IMR-90 (cell line): ENCODE measurements at regions not wholly inside any gene's neighbourhood (a gene's known extent, or its start where the extent isn't known, plus 50 kb on each side); places are given as distances from the start of the nearest gene placed in this dataset.

Experiments used
- ATAC-seq: fragments of 200-7000 bp; cut with Tn5 transposase; 2 replicates; pipeline ENCODE4 v1.9.1; 2020; ENCODE audit warnings: low read depth, mild to moderate bottlenecking, moderate library complexity
- BruUV-seq: library from RNA; stranded (reverse); fragments of 400-500 nt; replicated peaks from 2 replicates; lab custom pipeline; 2021; lab: Mats Ljungman, UMichigan
- CTCF ChIA-PET: fragments of 300-600 bp; formaldehyde crosslinking; extraction: SDS; loops from one replicate; lab custom pipeline; 2021; ENCODE audit warnings: antibody characterized with exemption; lab: Yijun Ruan, JAX
- POLR2A ChIA-PET: fragments of 300-600 bp; sonication (Branson Sonifier 250); formaldehyde crosslinking; loops from one replicate; lab custom pipeline; 2022; ENCODE audit warnings: antibody characterized with exemption; ENCODE audit not compliant: unreplicated experiment; lab: Charles Lee
- DNase-seq: peaks from one replicate; pipeline ENCODE4 v3.0.0; 2013
- H2AFZ ChIP-seq: replicated peaks from 2 replicates; pipeline ENCODE3; 2013; ENCODE audit warnings: low read length, mild to moderate bottlenecking; ENCODE audit not compliant: poor library complexity
- H2AK5ac ChIP-seq: 2 replicates; pipeline ENCODE4 v1.6.1; 2013; ENCODE audit warnings: low read depth, low read length, inconsistent platforms
- H2AK9ac ChIP-seq: replicated peaks from 2 replicates; pipeline ENCODE3; 2013; ENCODE audit warnings: mild to moderate bottlenecking, low read depth, low read length, moderate library complexity; ENCODE audit not compliant: poor library complexity
- H2BK120ac ChIP-seq: 2 replicates; pipeline ENCODE4 v1.6.1; 2013; ENCODE audit warnings: low read depth, low read length, inconsistent platforms
- H2BK15ac ChIP-seq: 3 replicates; pipeline ENCODE4 v1.6.1; 2013; ENCODE audit warnings: low read depth, low read length, inconsistent platforms
- H2BK20ac ChIP-seq: 2 replicates; pipeline ENCODE4 v1.6.1; 2013; ENCODE audit warnings: low read depth, mild to moderate bottlenecking, inconsistent platforms, low read length, moderate library complexity
- H2BK5ac ChIP-seq: 2 replicates; pipeline ENCODE4 v1.6.1; 2013; ENCODE audit warnings: mild to moderate bottlenecking, low read depth, low read length, inconsistent platforms; ENCODE audit not compliant: poor library complexity, severe bottlenecking
- H3K14ac ChIP-seq: replicated peaks from 2 replicates; pipeline ENCODE4 v1.6.1; 2013; ENCODE audit warnings: low read depth, low read length, inconsistent platforms
- H3K18ac ChIP-seq: 2 replicates; pipeline ENCODE4 v1.6.1; 2013; ENCODE audit warnings: low read depth, low read length, control low read depth
- H3K23ac ChIP-seq: 2 replicates; pipeline ENCODE4 v1.6.1; 2013; ENCODE audit warnings: low read depth, low read length, inconsistent platforms
- H3K27ac ChIP-seq: 2 replicates; pipeline ENCODE4 v1.5.1; 2013; ENCODE audit warnings: mild to moderate bottlenecking, control low read depth, low read length; ENCODE audit not compliant: insufficient read depth
- H3K27me3 ChIP-seq: 2 replicates; pipeline ENCODE4 v1.6.1; 2013; ENCODE audit warnings: low read length; ENCODE audit not compliant: control insufficient read depth, insufficient read depth
- H3K36me3 ChIP-seq: 2 replicates; pipeline ENCODE4 v1.6.1; 2013; ENCODE audit warnings: low read length, mixed read lengths; ENCODE audit not compliant: control insufficient read depth, insufficient read depth
- H3K4ac ChIP-seq: 2 replicates; pipeline ENCODE4 v1.6.1; 2013; ENCODE audit warnings: low read depth, low read length, inconsistent platforms
- H3K4me1 ChIP-seq: 2 replicates; pipeline ENCODE4 v1.6.1; 2013; ENCODE audit warnings: low read length, mixed read lengths; ENCODE audit not compliant: control insufficient read depth, insufficient read depth
- H3K4me2 ChIP-seq: 2 replicates; pipeline ENCODE4 v1.6.1; 2013; ENCODE audit warnings: low read depth, mild to moderate bottlenecking, control low read depth, low read length, moderate library complexity
- H3K4me3 ChIP-seq: 2 replicates; pipeline ENCODE4 v1.5.1; 2013; ENCODE audit warnings: low read depth, mild to moderate bottlenecking, control low read depth, low read length, moderate library complexity; ENCODE audit not compliant: insufficient read depth
- H3K56ac ChIP-seq: 2 replicates; pipeline ENCODE4 v1.6.1; 2013; ENCODE audit warnings: low read length, inconsistent platforms; ENCODE audit not compliant: insufficient read depth; ENCODE audit errors: extremely low read depth
- H3K79me1 ChIP-seq, 2 experiments: 2 replicates each; pipeline ENCODE4 v1.6.1; 2013; ENCODE audit warnings: low read length in 2 of 2, inconsistent platforms in 1 of 2, low read depth in 1 of 2
- H3K9ac ChIP-seq: 2 replicates; pipeline ENCODE4 v1.6.1; 2013; ENCODE audit warnings: low read depth, low read length, control low read depth
- H3K9me1 ChIP-seq: 2 replicates; pipeline ENCODE4 v1.6.1; 2013; ENCODE audit warnings: low read length, inconsistent platforms; ENCODE audit not compliant: insufficient read depth
- H3K9me3 ChIP-seq: 2 replicates; pipeline ENCODE4 v1.6.1; 2013; ENCODE audit warnings: low read length; ENCODE audit not compliant: control insufficient read depth, insufficient read depth
- H4K20me1 ChIP-seq: 2 replicates; pipeline ENCODE4 v1.6.1; 2013; ENCODE audit warnings: low read length, inconsistent platforms; ENCODE audit not compliant: insufficient read depth
- H4K5ac ChIP-seq: 2 replicates; pipeline ENCODE4 v1.6.1; 2013; ENCODE audit warnings: mild to moderate bottlenecking, low read depth, low read length, control low read depth
- H4K8ac ChIP-seq, 2 experiments: 2 replicates each; pipeline ENCODE4 v1.6.1; 2013; ENCODE audit warnings: low read depth in 2 of 2, low read length in 2 of 2, control low read depth in 1 of 2, inconsistent platforms in 1 of 2
- H4K91ac ChIP-seq: 2 replicates; pipeline ENCODE4 v1.6.1; 2013; ENCODE audit warnings: low read depth, low read length, inconsistent platforms; ENCODE audit not compliant: insufficient read depth
- CEBPB ChIP-seq: IDR thresholded peaks from 2 replicates; pipeline ENCODE4 v1.6.1; 2012; ENCODE audit warnings: low read depth, low read length, improper control_type of control experiment
- WGBS, 2 experiments: methylation state at CpG; one replicate each; pipeline versions ENCODE4 v1.1.5 to v1.1.7; 2013; ENCODE audit warnings: missing lambda C conversion rate in 2 of 2; ENCODE audit not compliant: insufficient read length in 1 of 2; ENCODE audit errors: extremely low coverage in 2 of 2; 5-methylcytosine and 5-hydroxymethylcytosine counted together
- dilution Hi-C: fragments of 300-500 bp; cut with HindIII; formaldehyde crosslinking; loops from one replicate; pipeline ENCODE4 v1.14.3; 2018; ENCODE audit warnings: low sequenced_read_pairs; ENCODE audit not compliant: unreplicated experiment
- in situ Hi-C: fragments of 300-500 bp; cut with MboI; formaldehyde crosslinking; loops from 3 replicates; pipeline ENCODE4 v1.14.3; 2019; ENCODE audit warnings: low sequenced_read_pairs, inconsistent platforms, mixed read lengths
- intact Hi-C: fragments of 100-400 bp; cut with micrococcal nuclease; formaldehyde crosslinking; loops from 2 replicates; pipeline ENCODE4 v1.10.0; 2022

DNA sequence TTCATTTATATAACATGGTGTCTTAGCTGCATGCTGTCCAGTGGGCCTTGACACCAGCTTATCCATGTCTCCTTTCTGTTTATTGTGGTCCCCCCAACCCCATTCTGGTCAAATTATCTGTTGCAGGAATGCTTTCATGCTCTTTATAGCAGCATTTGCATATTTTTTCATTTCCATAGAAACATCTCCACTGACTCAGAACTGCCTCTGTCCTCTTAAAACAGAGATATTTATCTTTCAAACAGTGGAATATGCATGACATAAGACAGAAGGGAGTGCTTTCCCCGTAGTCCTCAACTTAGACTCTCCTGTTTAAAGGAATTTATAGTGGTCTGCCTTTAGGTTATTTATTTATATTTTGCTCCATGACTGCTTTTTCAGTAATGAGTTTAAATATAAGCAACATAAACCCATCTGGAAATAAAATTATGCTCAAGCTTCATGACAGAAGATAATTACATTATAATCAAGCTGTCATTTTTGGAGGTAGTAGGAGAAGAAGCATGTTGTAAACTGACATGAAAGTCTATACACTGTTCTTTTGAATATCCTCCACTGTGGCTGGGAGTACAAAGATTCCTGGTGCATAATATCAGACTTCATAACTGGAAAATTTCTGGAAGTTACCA is 179.5 kb upstream of the CD96 start:
- Histone ChIP-seq H3K9ac (no peak overlapping the region), H3K4me2 (no peak overlapping the region), H3K27ac (no peak overlapping the region), H3K23ac (no peak overlapping the region), H3K9me3 (no peaks in the 10 kb centered on the region), H4K20me1 (no peaks in the 10 kb centered on the region), H3K4me1 (no peaks in the 10 kb centered on the region), H3K4ac (no peak overlapping the region), H2AK9ac (no peak overlapping the region), H4K5ac (no peak overlapping the region), H3K18ac (no peak overlapping the region), H2BK120ac (no peak overlapping the region), H3K36me3 (no peaks in the 10 kb centered on the region), H3K14ac (no peak overlapping the region), H4K8ac (no peak overlapping the region), H2AFZ (no peak overlapping the region), H3K79me1 (no peaks in the 10 kb centered on the region), H2BK5ac (no peak overlapping the region), H3K4me3 (no peak overlapping the region), H3K56ac (no peak overlapping the region), H2AK5ac (no peak overlapping the region), H3K9me1 (no peaks in the 10 kb centered on the region), H4K91ac (no peak overlapping the region), H2BK15ac (no peak overlapping the region), H3K27me3 (no peaks in the 10 kb centered on the region; the same call in 1 of the 2 replicates), H2BK20ac (no peak overlapping the region)
- intact Hi-C loops (no loop called here), in situ Hi-C loops (no loop called here), dilution Hi-C loops (no loop called here)
- ATAC-seq (peak; percentile 29; the same call in 1 of the 2 replicates), DNase-seq (no peak)
- TF ChIP-seq CEBPB = no peak
- CTCF ChIA-PET = interaction anchor here (0.5 kb wide), 1 partner anchor 9 kb away, joined by 3 read pairs; no protein-coding TSS in a partner anchor
- no CpG with 5 or more reads among the region's 1 CpG for WGBS, 2 experiments
- POLR2A ChIA-PET = no interaction called here
- no TSS peak for BruUV-seq
